H1 (cell line): ENCODE measurements at regions not wholly inside any gene's neighbourhood (a gene's known extent, or its start where the extent isn't known, plus 50 kb on each side); places are given as distances from the start of the nearest gene placed in this dataset.

ENCODE experiments used
- ATF3 ChIP-seq: IDR thresholded peaks from 2 replicates; pipeline ENCODE4 v1.6.1; 2011; ENCODE audit warnings: low read depth, mild to moderate bottlenecking, low read length; ENCODE audit not compliant: insufficient read depth
- CHD1 ChIP-seq: IDR thresholded peaks from 2 replicates; pipeline ENCODE4 v1.6.1; 2012; ENCODE audit warnings: low read depth, low read length, improper control_type of control experiment
- EGR1 ChIP-seq: IDR thresholded peaks from 2 replicates; pipeline ENCODE4 v1.6.1; 2011; ENCODE audit warnings: low read depth, low read length, borderline replicate concordance

- TF ChIP-seq ATF3 (no peak), EGR1 (no peak), CHD1 (no peak)
Observed at GRCh38 chr17:79478051-79478461, 132.8 kb downstream of the RBFOX3 start (continued).
